B cell (primary cell): ENCODE measurements at regions not wholly inside any gene's neighbourhood (a gene's known extent, or its start where the extent isn't known, plus 50 kb on each side); places are given as distances from the start of the nearest gene placed in this dataset.

ENCODE experiments used
- ATAC-seq: fragments of 200-7000 bp; cut with Tn5 transposase; one replicate; pipeline ENCODE4 v1.10.0; 2021; ENCODE audit warnings: low read depth, mild to moderate bottlenecking, moderate number of reproducible peaks, moderate library complexity
- CTCF ChIA-PET: fragments of 350-600 bp; sonication (Branson Sonifier 250); formaldehyde crosslinking; loops from one replicate; lab custom pipeline; 2021; ENCODE audit warnings: antibody characterized with exemption, inconsistent platforms; lab: Charles Lee
- POLR2A ChIA-PET: fragments of 350-600 bp; sonication (Branson Sonifier 250); formaldehyde crosslinking; loops from one replicate; lab custom pipeline; 2021; ENCODE audit warnings: antibody characterized with exemption; lab: Charles Lee
- DNase-seq: peaks from one replicate; pipeline ENCODE4 v3.0.0; 2013
- H2AFZ ChIP-seq: 2 replicates; pipeline ENCODE4 v1.6.1; 2012; ENCODE audit warnings: mild to moderate bottlenecking, low read depth, low read length; ENCODE audit not compliant: insufficient read depth, poor library complexity, severe bottlenecking
- H3K27ac ChIP-seq, 2 donors: 1 replicate in 1 of 2; 2 replicates in 1 of 2; pipeline ENCODE4 v1.5.1; 2012 to 2013; ENCODE audit warnings: low read length in 2 of 2, mild to moderate bottlenecking in 2 of 2, moderate library complexity in 1 of 2
- H3K27me3 ChIP-seq, 4 experiments: fragments of 200-600 bp in 1 of 4; sonication (generic) in 1 of 4; replicated peaks in 1 of 4; 1 replicate in 2 of 4; 2 replicates in 2 of 4; pipeline versions ENCODE4 v1.6.1 to v1.7.0; 2013 to 2016; ENCODE audit warnings: low read length in 3 of 4, mild to moderate bottlenecking in 2 of 4, mixed read lengths in 1 of 4, moderate library complexity in 1 of 4; ENCODE audit not compliant: insufficient read depth in 4 of 4, control insufficient read depth in 3 of 4; ENCODE audit errors: control extremely low read depth in 1 of 4
- H3K36me3 ChIP-seq, 2 experiments: replicated peaks in 1 of 2; 1 replicate in 1 of 2; 2 replicates in 1 of 2; pipeline versions ENCODE4 v1.6.1 to v1.7.1; 2013; ENCODE audit warnings: low read length in 1 of 2; ENCODE audit not compliant: insufficient read depth in 2 of 2, control insufficient read depth in 1 of 2; ENCODE audit errors: control extremely low read depth in 1 of 2, extremely low read depth in 1 of 2
- H3K4me1 ChIP-seq, 2 donors: fragments of 200-600 bp in 1 of 2; sonication (generic) in 1 of 2; 1 replicate in 1 of 2; 2 replicates in 1 of 2; pipeline versions ENCODE4 v1.5.1 to v1.6.1; 2013 to 2017; ENCODE audit warnings: low read length in 2 of 2; ENCODE audit not compliant: control insufficient read depth in 2 of 2, insufficient read depth in 2 of 2
- H3K4me2 ChIP-seq: replicated peaks from 2 replicates; pipeline ENCODE3; 2012; ENCODE audit warnings: mild to moderate bottlenecking, low read depth, low read length; ENCODE audit not compliant: poor library complexity, severe bottlenecking
- H3K4me3 ChIP-seq, 5 experiments: fragments of 200-600 bp in 1 of 5; sonication (generic) in 1 of 5; 1 replicate in 3 of 5; 2 replicates in 2 of 5; pipeline versions ENCODE4 v1.5.1 to v1.7.0; 2011 to 2016; ENCODE audit warnings: low read length in 4 of 5, mild to moderate bottlenecking in 4 of 5, low read depth in 2 of 5, control low read depth in 1 of 5, moderate library complexity in 1 of 5; ENCODE audit not compliant: insufficient read depth in 1 of 5; ENCODE audit errors: control extremely low read depth in 1 of 5, extremely low read depth in 1 of 5
- H3K79me2 ChIP-seq: fragments of 200-600 bp; sonication (generic); one replicate; pipeline ENCODE4 v1.6.0; 2016; ENCODE audit warnings: low read length; ENCODE audit not compliant: control insufficient read depth, insufficient read depth
- H3K9ac ChIP-seq: fragments of 200-600 bp; sonication (generic); 2 replicates; pipeline ENCODE4 v1.6.1; 2017; ENCODE audit warnings: mild to moderate bottlenecking, low read length, moderate library complexity
- H3K9me3 ChIP-seq, 3 donors: one replicate each; pipeline versions ENCODE4 v1.6.1 to v1.7.1; 2013; ENCODE audit warnings: low read length in 2 of 3; ENCODE audit not compliant: control insufficient read depth in 2 of 3, insufficient read depth in 1 of 3; ENCODE audit errors: control extremely low read depth in 1 of 3
- H4K20me1 ChIP-seq: 2 replicates; pipeline ENCODE4 v1.6.0; 2012; ENCODE audit warnings: mild to moderate bottlenecking, low read length; ENCODE audit not compliant: insufficient read depth, control insufficient read depth, poor library complexity, severe bottlenecking
- H3K27ac Mint-ChIP-seq: one replicate; pipeline ENCODE4 v1.8.0; 2021; ENCODE audit warnings: mixed read lengths
- H3K27me3 Mint-ChIP-seq: one replicate; pipeline ENCODE4 v1.8.0; 2021; ENCODE audit warnings: mixed read lengths
- H3K4me1 Mint-ChIP-seq: one replicate; pipeline ENCODE4 v1.8.0; 2021; ENCODE audit warnings: mixed read lengths
- H3K4me3 Mint-ChIP-seq: one replicate; pipeline ENCODE4 v1.8.0; 2021; ENCODE audit warnings: mixed read lengths
- H3K9me3 Mint-ChIP-seq: one replicate; pipeline ENCODE4 v1.8.0; 2022; ENCODE audit warnings: mixed read lengths; ENCODE audit not compliant: insufficient read depth
- EZH2 ChIP-seq: IDR thresholded peaks from 2 replicates; pipeline ENCODE4 v1.6.1; 2012; ENCODE audit warnings: borderline replicate concordance, low read depth, mild to moderate bottlenecking, moderate library complexity, low read length; ENCODE audit not compliant: insufficient read depth, poor library complexity, severe bottlenecking
- WGBS: methylation state at CpG from one replicate; pipeline ENCODE4 v1.1.5; 2013; ENCODE audit warnings: missing lambda C conversion rate; ENCODE audit not compliant: insufficient coverage; 5-methylcytosine and 5-hydroxymethylcytosine counted together
- intact Hi-C: fragments of 100-400 bp; cut with micrococcal nuclease; formaldehyde crosslinking; loops from one replicate; pipeline ENCODE4 v1.10.0; 2022
- TF ChIP-seq, protein P1 (sequence below): fragments of 200-600 bp; IDR thresholded peaks from one replicate; pipeline ENCODE4 v1.8.0; 2022; ENCODE audit warnings: antibody characterized with exemption, mild to moderate bottlenecking

DNA sequence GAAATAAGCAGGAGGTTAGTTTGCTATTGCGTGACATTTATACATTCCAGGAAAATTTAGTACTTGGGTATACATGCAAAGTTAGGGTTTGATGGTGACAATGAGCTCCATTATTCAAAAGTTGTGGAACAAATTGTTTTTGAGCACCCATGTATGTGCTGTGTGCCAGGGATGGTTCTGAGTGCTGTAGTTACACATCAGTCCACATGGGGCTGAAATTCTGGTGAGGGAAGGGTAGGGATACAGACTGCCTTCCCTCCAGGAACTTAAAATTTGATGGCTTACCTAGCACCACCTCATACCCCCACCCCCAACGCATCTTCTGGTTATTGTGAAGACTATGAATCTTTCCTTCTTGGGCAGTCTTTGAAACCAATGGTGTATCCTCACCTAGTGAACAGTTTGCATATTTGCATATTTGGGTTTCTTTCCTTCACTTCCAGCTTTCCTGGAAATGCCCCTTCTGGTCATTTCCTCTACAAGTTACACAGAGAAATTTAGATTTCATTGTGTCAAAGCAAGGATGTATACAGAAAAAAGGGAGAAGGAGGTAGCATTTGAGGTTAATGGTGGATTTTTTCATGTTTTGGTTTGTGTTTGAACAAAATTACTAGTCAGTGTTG lies 222.0 kb upstream of the IL12A start:
- no peak overlapping the region for H3K27ac ChIP-seq
- H3K27me3 Mint-ChIP-seq: peaks cover 30% of the 10 kb centered on the region
- H3K9me3 Mint-ChIP-seq: no peaks in the 10 kb centered on the region
- H4K20me1 ChIP-seq: no peaks in the 10 kb centered on the region
- no peaks in the 10 kb centered on the region for H3K36me3 ChIP-seq
- no peaks in the 10 kb centered on the region for H3K79me2 ChIP-seq
- TF ChIP-seq, protein P1, sequence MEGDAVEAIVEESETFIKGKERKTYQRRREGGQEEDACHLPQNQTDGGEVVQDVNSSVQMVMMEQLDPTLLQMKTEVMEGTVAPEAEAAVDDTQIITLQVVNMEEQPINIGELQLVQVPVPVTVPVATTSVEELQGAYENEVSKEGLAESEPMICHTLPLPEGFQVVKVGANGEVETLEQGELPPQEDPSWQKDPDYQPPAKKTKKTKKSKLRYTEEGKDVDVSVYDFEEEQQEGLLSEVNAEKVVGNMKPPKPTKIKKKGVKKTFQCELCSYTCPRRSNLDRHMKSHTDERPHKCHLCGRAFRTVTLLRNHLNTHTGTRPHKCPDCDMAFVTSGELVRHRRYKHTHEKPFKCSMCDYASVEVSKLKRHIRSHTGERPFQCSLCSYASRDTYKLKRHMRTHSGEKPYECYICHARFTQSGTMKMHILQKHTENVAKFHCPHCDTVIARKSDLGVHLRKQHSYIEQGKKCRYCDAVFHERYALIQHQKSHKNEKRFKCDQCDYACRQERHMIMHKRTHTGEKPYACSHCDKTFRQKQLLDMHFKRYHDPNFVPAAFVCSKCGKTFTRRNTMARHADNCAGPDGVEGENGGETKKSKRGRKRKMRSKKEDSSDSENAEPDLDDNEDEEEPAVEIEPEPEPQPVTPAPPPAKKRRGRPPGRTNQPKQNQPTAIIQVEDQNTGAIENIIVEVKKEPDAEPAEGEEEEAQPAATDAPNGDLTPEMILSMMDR: no peak
- TF ChIP-seq EZH2: no peak
- ChIA-PET POLR2A (no interaction called here), CTCF (no interaction called here)
- H3K27ac Mint-ChIP-seq: no peak overlapping the region
- H3K27me3 ChIP-seq: peaks cover 0 to 39% (median 10%) of the 10 kb centered on the region in 4 experiments
- H3K9me3 ChIP-seq: peaks cover 0 to 3% (median 0%) of the 10 kb centered on the region in 3 donors
- H3K4me1 ChIP-seq: peaks cover 24 to 25% of the 10 kb centered on the region in 2 donors
- no peak for ATAC-seq
- no peak overlapping the region for H3K4me3 ChIP-seq
- H3K4me3 Mint-ChIP-seq: no peak overlapping the region
- peaks cover 23% of the 10 kb centered on the region for H3K4me1 Mint-ChIP-seq
- no peak overlapping the region for H2AFZ ChIP-seq
- intact Hi-C loops: no loop called here
- DNase-seq: no peak
- H3K4me2 ChIP-seq: no peak overlapping the region
- 100% methylated on average over 1 of the region's 2 CpGs for WGBS
- H3K9ac ChIP-seq: no peak overlapping the region

DNA sequence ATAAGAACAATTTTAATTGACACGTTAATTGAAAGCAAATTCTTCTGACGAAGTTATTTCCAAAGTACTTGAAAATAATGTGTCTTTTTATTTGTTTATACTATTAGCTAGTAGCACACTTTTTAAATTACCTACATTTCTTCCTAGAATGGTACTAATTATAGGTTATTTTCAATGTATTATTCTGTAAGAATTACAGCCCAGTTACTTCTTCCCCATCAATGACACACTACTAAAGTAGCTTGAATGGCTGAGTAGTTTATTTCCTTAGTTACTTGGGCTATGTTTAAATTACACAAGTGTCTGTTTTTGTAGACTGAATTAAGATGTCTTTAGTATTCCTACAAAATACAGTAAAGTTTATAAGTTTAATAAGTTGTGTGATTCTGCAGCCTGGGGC lies 217.6 kb upstream of the IL12A start:
- Mint-ChIP-seq H3K9me3 (no peaks in the 10 kb centered on the region), H3K27ac (no peak overlapping the region), H3K4me1 (peaks cover 2% of the 10 kb centered on the region), H3K27me3 (peaks cover 19% of the 10 kb centered on the region), H3K4me3 (no peak overlapping the region)
- ChIA-PET CTCF (no interaction called here), POLR2A (no interaction called here)
- H3K9me3 ChIP-seq: no peaks in the 10 kb centered on the region
- H3K9ac ChIP-seq: no peak overlapping the region
- intact Hi-C loops: no loop called here
- no peak for ATAC-seq
- no peak overlapping the region for H2AFZ ChIP-seq
- H3K4me2 ChIP-seq: no peak overlapping the region
- no peaks in the 10 kb centered on the region for H4K20me1 ChIP-seq
- no CpG with 5 or more reads among the region's 2 CpGs for WGBS
- no peak overlapping the region for H3K27ac ChIP-seq
- no peak overlapping the region for H3K4me3 ChIP-seq
- no peaks in the 10 kb centered on the region for H3K36me3 ChIP-seq
- H3K4me1 ChIP-seq: no peaks in the 10 kb centered on the region
- no peaks in the 10 kb centered on the region for H3K79me2 ChIP-seq
- TF ChIP-seq EZH2: no peak
- TF ChIP-seq, protein P1: no peak
- peaks cover 0 to 8% (median 3%) of the 10 kb centered on the region in 4 experiments for H3K27me3 ChIP-seq
- no peak for DNase-seq
